ENCODE measurements at regions not wholly inside any gene's neighbourhood (a gene's known extent, or its start where the extent isn't known, plus 50 kb on each side); places are given as distances from the start of the nearest gene placed in this dataset.

- no peaks in the 10 kb centered on the region for H4K20me1 ChIP-seq (replicated peaks; ENCODE audit: control insufficient read depth, insufficient read depth, low read length)
- ChIA-PET CTCF (ENCODE audit: low intra/inter-chr PET ratio) (no interaction called here), POLR2A (no interaction called here)
- H3K4me3 ChIP-seq = no peak overlapping the region
- H3K36me3 ChIP-seq (ENCODE audit: control insufficient read depth, insufficient read depth, low read length) = no peaks in the 10 kb centered on the region
- H3K9me3 ChIP-seq (replicated peaks; ENCODE audit: control insufficient read depth, insufficient read depth, low read depth, low read length) = no peaks in the 10 kb centered on the region
- 25% methylated on average over 3 of the region's 3 CpGs for WGBS (ENCODE audit: insufficient coverage, low coverage, missing lambda C conversion rate)
- no peak overlapping the region for H3K27ac ChIP-seq (ENCODE audit: extremely low read depth, low read depth, low read length)
- H3K9ac ChIP-seq (ENCODE audit: insufficient read depth in 1 of 2, low read depth in 2 of 2, low read length in 2 of 2) = no peak overlapping the region
- DNase-seq (ENCODE audit: extremely low read depth in 1 of 4, low spot score in 3 of 4) (peak; percentile 9 to 36 (median 18)), FAIRE-seq (no peak), ATAC-seq (peak; percentile 81)
- no peaks in the 10 kb centered on the region for H3K9me1 ChIP-seq (ENCODE audit: control insufficient read depth, insufficient read depth, low read length)
- H3K4me2 ChIP-seq (ENCODE audit: insufficient read depth, low read length) = no peak overlapping the region
- no peak overlapping the region for H2AFZ ChIP-seq (ENCODE audit: low read depth, low read length)
- in situ Hi-C loops (cut with MboI) = loop anchor here (10.0 kb wide), 1 partner anchor 221 kb away; no protein-coding TSS in a partner anchor
- peaks cover 0 to 7% of the 10 kb centered on the region in 2 experiments; a peak in 3 of 5 replicates for H3K4me1 ChIP-seq (replicated peaks in 1 of 2; ENCODE audit: control insufficient read depth in 2 of 2, insufficient read depth in 2 of 2, low read length in 2 of 2)
- H3K27me3 ChIP-seq (ENCODE audit: control insufficient read depth in 2 of 2, insufficient read depth in 2 of 2, low read length in 2 of 2) = no peaks in the 10 kb centered on the region
- intact Hi-C loops (cut with micrococcal nuclease) = loop anchor here (2.0 kb wide), 3 partner anchors 181 to 231 kb away; no protein-coding TSS in a partner anchor
- no peaks in the 10 kb centered on the region for H3K79me2 ChIP-seq (ENCODE audit: control insufficient read depth, insufficient read depth, low read length)
- BruUV-seq (replicated peaks) = no TSS peak
- TF ChIP-seq, protein P1, sequence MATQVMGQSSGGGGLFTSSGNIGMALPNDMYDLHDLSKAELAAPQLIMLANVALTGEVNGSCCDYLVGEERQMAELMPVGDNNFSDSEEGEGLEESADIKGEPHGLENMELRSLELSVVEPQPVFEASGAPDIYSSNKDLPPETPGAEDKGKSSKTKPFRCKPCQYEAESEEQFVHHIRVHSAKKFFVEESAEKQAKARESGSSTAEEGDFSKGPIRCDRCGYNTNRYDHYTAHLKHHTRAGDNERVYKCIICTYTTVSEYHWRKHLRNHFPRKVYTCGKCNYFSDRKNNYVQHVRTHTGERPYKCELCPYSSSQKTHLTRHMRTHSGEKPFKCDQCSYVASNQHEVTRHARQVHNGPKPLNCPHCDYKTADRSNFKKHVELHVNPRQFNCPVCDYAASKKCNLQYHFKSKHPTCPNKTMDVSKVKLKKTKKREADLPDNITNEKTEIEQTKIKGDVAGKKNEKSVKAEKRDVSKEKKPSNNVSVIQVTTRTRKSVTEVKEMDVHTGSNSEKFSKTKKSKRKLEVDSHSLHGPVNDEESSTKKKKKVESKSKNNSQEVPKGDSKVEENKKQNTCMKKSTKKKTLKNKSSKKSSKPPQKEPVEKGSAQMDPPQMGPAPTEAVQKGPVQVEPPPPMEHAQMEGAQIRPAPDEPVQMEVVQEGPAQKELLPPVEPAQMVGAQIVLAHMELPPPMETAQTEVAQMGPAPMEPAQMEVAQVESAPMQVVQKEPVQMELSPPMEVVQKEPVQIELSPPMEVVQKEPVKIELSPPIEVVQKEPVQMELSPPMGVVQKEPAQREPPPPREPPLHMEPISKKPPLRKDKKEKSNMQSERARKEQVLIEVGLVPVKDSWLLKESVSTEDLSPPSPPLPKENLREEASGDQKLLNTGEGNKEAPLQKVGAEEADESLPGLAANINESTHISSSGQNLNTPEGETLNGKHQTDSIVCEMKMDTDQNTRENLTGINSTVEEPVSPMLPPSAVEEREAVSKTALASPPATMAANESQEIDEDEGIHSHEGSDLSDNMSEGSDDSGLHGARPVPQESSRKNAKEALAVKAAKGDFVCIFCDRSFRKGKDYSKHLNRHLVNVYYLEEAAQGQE (IDR thresholded peaks at IDR 0.05; ENCODE audit: borderline replicate concordance) = peak; percentile 42; the same call in 1 of the 2 replicates
- TF ChIP-seq, protein P1 (CRISPR knock-in tag; IDR thresholded peaks at IDR 0.05; ENCODE audit: low read depth) = no peak
- TF ChIP-seq RAD21 (CRISPR knock-in tag; conservative IDR thresholded peaks at IDR 0.05 in 1 of 2, IDR thresholded peaks at IDR 0.05 in 1 of 2) (peak; percentile 44 to 66), SAFB (IDR thresholded peaks at IDR 0.05; ENCODE audit: borderline replicate concordance, low read depth, low read length) (no peak)
- TF ChIP-seq, protein P2, sequence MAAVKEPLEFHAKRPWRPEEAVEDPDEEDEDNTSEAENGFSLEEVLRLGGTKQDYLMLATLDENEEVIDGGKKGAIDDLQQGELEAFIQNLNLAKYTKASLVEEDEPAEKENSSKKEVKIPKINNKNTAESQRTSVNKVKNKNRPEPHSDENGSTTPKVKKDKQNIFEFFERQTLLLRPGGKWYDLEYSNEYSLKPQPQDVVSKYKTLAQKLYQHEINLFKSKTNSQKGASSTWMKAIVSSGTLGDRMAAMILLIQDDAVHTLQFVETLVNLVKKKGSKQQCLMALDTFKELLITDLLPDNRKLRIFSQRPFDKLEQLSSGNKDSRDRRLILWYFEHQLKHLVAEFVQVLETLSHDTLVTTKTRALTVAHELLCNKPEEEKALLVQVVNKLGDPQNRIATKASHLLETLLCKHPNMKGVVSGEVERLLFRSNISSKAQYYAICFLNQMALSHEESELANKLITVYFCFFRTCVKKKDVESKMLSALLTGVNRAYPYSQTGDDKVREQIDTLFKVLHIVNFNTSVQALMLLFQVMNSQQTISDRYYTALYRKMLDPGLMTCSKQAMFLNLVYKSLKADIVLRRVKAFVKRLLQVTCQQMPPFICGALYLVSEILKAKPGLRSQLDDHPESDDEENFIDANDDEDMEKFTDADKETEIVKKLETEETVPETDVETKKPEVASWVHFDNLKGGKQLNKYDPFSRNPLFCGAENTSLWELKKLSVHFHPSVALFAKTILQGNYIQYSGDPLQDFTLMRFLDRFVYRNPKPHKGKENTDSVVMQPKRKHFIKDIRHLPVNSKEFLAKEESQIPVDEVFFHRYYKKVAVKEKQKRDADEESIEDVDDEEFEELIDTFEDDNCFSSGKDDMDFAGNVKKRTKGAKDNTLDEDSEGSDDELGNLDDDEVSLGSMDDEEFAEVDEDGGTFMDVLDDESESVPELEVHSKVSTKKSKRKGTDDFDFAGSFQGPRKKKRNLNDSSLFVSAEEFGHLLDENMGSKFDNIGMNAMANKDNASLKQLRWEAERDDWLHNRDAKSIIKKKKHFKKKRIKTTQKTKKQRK (IDR thresholded peaks at IDR 0.05; ENCODE audit: borderline replicate concordance, low read depth, low read length) = no peak
- TF ChIP-seq, protein P3, sequence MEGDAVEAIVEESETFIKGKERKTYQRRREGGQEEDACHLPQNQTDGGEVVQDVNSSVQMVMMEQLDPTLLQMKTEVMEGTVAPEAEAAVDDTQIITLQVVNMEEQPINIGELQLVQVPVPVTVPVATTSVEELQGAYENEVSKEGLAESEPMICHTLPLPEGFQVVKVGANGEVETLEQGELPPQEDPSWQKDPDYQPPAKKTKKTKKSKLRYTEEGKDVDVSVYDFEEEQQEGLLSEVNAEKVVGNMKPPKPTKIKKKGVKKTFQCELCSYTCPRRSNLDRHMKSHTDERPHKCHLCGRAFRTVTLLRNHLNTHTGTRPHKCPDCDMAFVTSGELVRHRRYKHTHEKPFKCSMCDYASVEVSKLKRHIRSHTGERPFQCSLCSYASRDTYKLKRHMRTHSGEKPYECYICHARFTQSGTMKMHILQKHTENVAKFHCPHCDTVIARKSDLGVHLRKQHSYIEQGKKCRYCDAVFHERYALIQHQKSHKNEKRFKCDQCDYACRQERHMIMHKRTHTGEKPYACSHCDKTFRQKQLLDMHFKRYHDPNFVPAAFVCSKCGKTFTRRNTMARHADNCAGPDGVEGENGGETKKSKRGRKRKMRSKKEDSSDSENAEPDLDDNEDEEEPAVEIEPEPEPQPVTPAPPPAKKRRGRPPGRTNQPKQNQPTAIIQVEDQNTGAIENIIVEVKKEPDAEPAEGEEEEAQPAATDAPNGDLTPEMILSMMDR (IDR thresholded peaks at IDR 0.05 in 2 of 3, conservative IDR thresholded peaks at IDR 0.05 in 1 of 3; ENCODE audit: insufficient read depth in 2 of 3, low read depth in 1 of 3, low read length in 3 of 3) = peak; percentile 25 to 51 (median 50); a peak in 3 of 6 replicates
Observed at GRCh38 chrX:38985375-38985774, 184.1 kb downstream of the MID1IP1 start.
